Amniotic epithelial cell (primary cell): ENCODE measurements at regions not wholly inside any gene's neighbourhood (a gene's known extent, or its start where the extent isn't known, plus 50 kb on each side); places are given as distances from the start of the nearest gene placed in this dataset.
"Not testable (repeated sequence)": the region's sequence is repeated elsewhere in the genome, so short reads cannot be mapped to it uniquely, and the experiment has no call there.

Experiments
- DNase-seq: peaks from one replicate; pipeline ENCODE4 v3.0.0-alpha.2; 2010; ENCODE audit warnings: low read depth

GRCh38 chr2:20949256-20949655 lies 94.6 kb downstream of the APOB start:
- DNase-seq: no peak

DNA sequence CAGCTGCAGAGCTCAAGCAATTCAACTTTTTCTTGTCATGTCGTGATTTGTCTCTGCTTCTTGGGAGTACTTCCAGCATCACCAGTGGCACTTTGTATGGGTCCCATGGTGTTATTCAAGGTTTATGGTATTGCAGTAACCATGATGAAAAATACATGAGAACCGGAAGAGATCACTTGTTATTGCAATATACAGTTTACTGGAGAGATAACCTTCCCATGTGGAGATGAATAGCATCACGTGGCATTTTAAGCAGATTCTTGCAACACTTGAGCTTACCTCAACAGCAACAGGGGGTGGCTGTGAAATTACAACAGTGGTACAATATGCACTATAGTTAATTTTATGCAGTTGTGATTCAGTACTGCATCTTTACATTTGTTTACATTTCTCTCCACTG lies 97.4 kb downstream of the APOB start:
- DNase-seq: peak; percentile 75

DNA sequence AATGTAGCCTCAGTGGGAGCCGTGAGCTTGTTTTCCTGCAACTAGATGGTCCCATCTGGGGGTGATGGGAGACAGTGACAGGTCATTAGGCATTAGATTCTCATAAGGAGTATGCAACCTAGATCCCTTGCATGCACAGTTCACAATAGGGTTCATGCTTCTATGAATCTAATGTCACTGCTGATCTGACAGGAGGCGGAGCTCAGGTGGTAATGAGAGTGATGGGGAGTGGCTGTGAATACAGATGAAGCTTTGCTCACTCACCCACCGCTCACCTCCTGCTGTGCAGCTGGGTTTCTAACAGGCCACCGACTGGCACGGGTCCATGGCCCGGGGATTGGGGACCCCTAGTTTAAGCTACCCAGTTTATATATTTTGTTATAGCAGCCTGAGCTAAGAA lies 100.2 kb downstream of the APOB start:
- not testable (repeated sequence) for DNase-seq

DNA sequence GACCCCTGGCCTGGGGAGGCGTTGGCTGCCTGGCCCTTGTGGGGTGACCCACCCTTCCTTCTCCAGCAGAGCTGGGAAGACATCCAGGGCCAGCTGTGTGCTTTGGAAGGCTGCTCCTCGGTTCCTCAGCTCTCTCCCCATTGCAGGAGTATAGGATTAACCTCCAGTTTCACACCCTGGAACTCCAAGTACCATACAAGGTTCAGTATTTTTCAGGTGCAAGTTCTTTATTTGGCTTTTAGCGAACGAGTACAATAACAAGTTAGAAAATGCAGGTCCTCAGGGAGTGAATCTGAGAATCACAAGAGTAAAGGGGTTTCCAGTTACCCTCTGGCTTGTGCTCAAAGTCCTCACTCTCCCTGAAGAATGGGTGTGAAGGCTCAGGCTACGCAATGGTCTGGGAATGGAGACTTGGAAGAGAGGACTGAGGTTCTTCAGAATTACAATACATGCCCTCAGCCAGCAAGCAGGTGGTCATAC lies 101.2 kb downstream of the APOB start:
- DNase-seq: no peak

DNA sequence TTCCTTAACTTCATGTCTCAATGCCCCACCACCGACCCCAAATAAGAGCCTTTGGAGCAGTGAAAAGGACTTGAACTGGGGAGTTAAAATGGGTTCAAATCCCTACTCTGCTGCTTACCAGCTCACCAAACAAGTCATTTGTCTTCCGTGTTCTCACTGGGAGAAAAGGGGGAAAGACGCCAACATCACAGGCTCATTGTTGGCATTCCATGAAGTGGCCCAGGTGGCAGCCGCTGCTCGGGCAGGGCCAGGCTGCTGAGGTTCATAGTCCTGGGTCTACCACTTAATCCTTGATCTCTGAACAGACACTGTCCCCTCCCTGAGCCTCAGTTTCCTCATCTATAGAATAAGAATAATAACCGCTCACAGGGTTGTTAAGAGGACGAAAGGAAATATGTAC lies 103.0 kb downstream of the APOB start:
- no peak for DNase-seq

DNA sequence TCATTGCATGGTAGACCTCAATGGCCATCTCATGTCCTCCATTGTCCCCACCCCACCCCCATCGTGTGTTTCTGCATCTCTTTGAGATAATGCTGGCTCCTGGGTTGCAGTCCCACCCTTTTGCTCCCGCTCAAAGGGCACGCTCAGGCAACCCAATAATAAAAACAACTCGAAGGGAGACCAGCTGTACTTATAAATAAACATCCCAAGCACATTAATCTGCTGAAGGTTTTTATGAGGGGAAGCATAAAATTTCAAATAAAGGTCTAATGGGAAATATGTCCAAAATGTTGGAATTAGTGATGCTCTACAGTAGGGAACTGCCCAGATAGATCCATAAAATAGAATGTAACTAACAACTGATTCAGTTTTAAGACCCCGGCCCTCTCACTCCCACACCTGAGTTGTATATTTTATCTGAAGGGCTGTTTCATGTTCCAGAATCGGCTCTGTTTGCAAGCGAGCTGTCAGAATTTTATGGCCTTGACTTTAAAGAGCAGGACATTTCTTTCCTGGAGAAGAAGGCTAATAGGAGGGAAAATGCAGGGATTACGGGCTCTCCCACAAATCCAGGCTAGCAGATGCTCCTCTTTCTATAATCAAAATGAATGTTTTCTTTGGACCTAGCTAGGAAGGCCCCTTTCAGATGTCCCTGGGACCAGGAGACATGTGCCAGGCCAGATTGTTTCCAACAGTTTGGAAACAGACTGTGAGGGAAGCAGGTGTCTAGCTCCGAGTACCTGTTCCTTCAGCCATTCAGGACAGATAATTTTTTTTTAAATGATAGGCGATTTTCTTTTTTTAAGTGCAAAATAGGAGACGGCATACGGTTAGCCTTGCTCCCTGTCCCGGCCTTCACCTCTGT lies 103.7 kb downstream of the APOB start:
- DNase-seq: no peak

DNA sequence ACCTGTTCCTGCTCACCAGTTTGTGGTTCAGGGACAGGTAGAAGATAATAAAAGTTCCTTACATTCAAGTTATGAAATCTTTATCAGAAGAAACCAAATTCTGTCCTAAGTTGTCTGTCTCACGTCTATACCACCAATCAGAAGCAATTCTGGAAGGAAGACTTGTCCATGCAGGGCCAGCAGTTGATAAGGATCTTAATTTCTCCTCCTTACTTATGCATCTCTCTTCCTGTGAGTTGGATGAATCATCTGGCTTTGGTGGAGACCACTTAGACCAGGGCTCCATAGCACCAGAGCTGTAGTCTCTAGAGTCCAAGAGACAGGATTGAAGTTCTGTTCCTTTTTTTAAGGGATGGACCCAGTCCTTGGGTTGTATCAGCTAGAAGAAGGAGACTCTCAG lies 106.5 kb downstream of the APOB start:
- no peak for DNase-seq

GRCh38 chr2:20935168-20935775 lies 108.6 kb downstream of the APOB start:
- no peak for DNase-seq

- no peak for DNase-seq
These were observed 109.6 kb downstream of the APOB start for GRCh38 chr2:20934236-20934635.

GRCh38 chr2:20933714-20934113 lies 110.2 kb downstream of the APOB start:
- DNase-seq: no peak

DNA sequence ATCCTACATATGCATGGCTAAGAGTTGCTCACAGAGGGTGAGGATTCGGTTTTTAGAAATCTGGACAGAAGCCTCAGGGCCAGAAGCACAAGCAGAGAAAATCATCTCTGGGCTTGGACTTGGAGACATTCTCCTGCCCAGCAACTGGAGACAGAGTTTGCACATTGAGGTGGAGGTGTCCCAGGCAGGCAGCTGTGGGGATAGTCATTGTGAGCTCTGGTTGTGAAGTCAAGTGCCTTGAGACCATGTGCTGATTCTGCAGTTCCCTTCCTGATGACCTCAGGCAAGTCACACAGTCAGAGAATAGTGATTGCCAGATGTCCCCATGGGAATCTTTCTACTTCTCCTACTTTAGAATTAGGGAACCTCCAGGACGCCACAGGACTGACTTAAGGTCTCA lies 108.4 kb upstream of the LDAH start:
- no peak for DNase-seq

- peak; percentile 93 for DNase-seq
These were observed 108.0 kb upstream of the LDAH start for GRCh38 chr2:20930928-20931327.

GRCh38 chr2:20929721-20930120 lies 106.8 kb upstream of the LDAH start:
- no peak for DNase-seq

- DNase-seq: no peak
These were observed 105.7 kb upstream of the LDAH start for GRCh38 chr2:20928617-20929016.

DNA sequence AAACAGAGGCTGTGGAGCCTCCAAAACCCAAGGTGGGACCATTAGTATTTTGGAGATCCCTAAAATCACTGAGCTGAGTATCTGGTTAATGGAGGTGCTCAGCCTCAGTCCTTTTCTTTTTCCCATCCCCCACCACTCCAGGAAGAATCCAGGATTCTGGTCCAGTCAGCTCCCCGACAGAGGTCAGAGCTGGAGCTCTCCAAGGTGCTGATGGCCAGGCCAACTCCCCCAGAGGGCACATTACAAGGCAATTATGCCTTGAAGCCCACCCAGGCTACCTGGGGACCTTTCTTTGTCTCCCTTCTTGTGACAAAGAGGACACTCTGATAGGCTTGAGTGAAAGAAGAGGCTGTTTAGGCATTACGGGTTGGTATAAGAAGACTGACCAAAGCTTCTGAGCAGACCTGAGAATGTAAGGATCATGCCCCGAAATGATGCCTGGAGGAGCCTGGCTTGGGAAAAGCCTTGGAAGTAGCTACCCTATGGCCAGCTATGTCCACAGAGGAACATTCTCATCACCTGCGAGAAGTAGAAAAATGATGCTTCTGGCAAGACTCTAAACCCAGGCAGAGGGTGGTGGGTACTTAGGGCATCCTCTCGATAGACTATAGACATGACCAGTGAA lies 102.5 kb upstream of the LDAH start:
- DNase-seq: no peak

DNA sequence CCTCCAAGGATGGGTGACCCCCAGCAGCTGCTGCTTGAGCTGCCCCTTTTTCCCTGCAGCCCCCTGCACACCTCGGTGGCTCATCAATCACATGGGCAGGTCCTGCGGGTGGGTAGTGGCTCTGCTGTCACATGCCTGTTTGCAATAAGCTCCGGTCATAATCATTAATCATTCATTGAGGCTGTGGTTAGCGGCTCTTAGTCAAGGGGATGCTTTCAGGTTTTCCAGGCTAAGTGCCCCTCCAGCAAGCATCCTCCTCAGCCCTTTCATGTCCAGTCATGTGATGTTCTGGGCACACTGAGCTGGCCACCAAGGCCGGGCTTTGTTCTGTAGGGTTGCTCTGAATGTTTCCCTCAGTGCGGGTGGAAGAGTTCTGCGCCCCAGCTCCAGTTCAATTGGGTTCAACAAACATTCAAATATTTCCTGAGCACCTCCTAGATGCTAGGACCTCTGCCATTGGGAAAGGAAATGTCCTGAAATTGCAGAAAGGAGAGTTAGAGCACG lies 96.4 kb upstream of the LDAH start:
- no peak for DNase-seq

DNA sequence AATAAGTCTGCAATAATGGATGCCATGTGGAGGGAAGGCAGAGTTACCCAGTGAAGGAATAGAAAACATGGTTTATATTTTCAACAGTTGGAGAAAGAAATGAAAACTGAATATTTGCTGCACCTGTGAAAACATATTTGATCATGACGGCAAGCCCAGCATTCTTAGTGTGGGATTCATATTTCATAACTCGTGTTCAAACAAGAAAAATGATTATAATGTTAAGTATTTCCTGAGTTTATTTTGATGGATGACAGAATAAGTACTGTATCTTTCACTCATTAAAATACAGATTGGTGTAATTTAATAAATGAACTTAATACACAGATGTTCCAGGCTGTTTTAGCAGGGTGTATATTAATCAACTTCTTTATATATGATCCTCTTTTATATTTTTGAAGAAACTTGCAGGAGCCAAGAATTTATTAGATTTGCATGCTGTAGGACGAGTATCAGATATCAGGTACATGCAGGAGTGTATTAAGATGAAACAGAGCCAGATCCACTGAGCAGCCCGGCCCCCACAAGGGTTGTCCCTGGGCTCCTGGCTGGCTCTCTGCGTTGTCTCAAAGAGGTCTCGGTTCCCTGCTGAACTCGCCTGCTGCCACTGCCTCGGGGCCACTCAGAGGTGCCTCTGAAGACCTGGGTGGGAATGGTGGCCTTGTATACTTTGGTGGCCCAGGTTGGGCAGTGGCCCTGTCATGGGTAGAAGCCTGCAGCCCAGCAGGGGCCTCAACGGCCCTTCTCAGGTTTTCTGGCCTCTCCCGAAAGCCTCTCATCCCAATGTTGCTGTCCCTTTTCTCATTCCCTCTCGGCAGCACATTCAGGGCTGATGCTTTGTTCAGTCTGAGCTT lies 95.0 kb upstream of the LDAH start:
- no peak for DNase-seq

DNA sequence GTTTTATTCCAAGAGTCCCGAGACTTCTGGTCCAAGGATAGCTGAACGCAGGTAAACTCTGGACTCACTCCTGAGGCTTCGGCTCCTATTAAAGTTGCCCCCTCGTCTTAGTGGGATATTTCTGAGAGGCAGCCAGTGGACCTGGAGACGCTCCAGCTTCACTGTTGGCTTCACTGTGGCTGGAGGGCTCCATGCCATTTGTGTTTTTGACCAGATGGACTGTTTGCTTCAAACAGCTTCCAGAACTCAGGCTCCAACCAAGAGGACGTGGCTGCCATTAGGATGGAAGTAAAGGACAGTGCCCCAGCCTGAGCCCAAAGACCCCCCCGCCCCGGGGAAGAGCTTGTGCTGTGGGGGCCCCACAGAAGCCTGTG lies 94.4 kb upstream of the LDAH start:
- DNase-seq: no peak

GRCh38 chr2:20916604-20917286 lies 93.8 kb upstream of the LDAH start:
- peak; percentile 10 for DNase-seq

- no peak for DNase-seq
These were observed 92.4 kb upstream of the LDAH start for GRCh38 chr2:20915271-20915670.

- no peak for DNase-seq
These were observed 91.9 kb upstream of the LDAH start for GRCh38 chr2:20914771-20915170.
